Neutrophil (primary cell): ENCODE measurements at regions not wholly inside any gene's neighbourhood (a gene's known extent, or its start where the extent isn't known, plus 50 kb on each side); places are given as distances from the start of the nearest gene placed in this dataset.

Experiments
- H3K27ac ChIP-seq: fragments of 200-600 bp; sonication (generic); 2 replicates; pipeline ENCODE4 v1.5.1; 2016; ENCODE audit warnings: mild to moderate bottlenecking, moderate library complexity
- H3K27me3 ChIP-seq: fragments of 200-600 bp; sonication (generic); 2 replicates; pipeline ENCODE4 v1.6.0; 2016; ENCODE audit warnings: mild to moderate bottlenecking
- H3K36me3 ChIP-seq: fragments of 200-600 bp; sonication (generic); 2 replicates; pipeline ENCODE4 v1.5.1; 2017
- H3K4me1 ChIP-seq, 2 experiments: fragments of 200-600 bp in 1 of 2; sonication (generic) in 1 of 2; 1 replicate in 1 of 2; 2 replicates in 1 of 2; pipeline versions ENCODE4 v1.5.1 to v1.6.1; 2013 to 2016; ENCODE audit warnings: low read depth in 1 of 2, low read length in 1 of 2, mild to moderate bottlenecking in 1 of 2, moderate library complexity in 1 of 2; ENCODE audit not compliant: control insufficient read depth in 1 of 2, insufficient read depth in 1 of 2
- H3K4me3 ChIP-seq, 2 experiments: fragments of 200-600 bp in 1 of 2; sonication (generic) in 1 of 2; 1 replicate in 1 of 2; 2 replicates in 1 of 2; pipeline ENCODE4 v1.5.1; 2013 to 2016; ENCODE audit warnings: low read depth in 1 of 2, low read length in 1 of 2, mild to moderate bottlenecking in 1 of 2, moderate library complexity in 1 of 2
- H3K9me3 ChIP-seq: fragments of 200-600 bp; sonication (generic); 2 replicates; pipeline ENCODE4 v1.5.1; 2016
- CTCF ChIP-seq: fragments of 200-600 bp; sonication (generic); IDR thresholded peaks from 2 replicates; pipeline ENCODE4 v1.5.1; 2016; ENCODE audit warnings: antibody characterized with exemption

GRCh38 chr1:5623399-5623798 lies 368.8 kb downstream of the NPHP4 start:
- no peaks in the 10 kb centered on the region for H3K4me1 ChIP-seq
- no peak overlapping the region for H3K4me3 ChIP-seq
- peaks cover 14% of the 10 kb centered on the region for H3K27me3 ChIP-seq
- no peak overlapping the region for H3K27ac ChIP-seq
- H3K36me3 ChIP-seq = no peaks in the 10 kb centered on the region
- H3K9me3 ChIP-seq = no peaks in the 10 kb centered on the region
- TF ChIP-seq CTCF = no peak

GRCh38 chr1:5622412-5622811 lies 369.8 kb downstream of the NPHP4 start:
- no peak for TF ChIP-seq CTCF
- Histone ChIP-seq H3K9me3 (no peaks in the 10 kb centered on the region), H3K27ac (no peak overlapping the region)

GRCh38 chr1:5621692-5622091 lies 370.5 kb downstream of the NPHP4 start:
- peaks cover 27% of the 10 kb centered on the region for H3K27me3 ChIP-seq
- no peaks in the 10 kb centered on the region for H3K9me3 ChIP-seq
- no peak for TF ChIP-seq CTCF
- no peaks in the 10 kb centered on the region for H3K4me1 ChIP-seq
- H3K4me3 ChIP-seq = no peak overlapping the region
- H3K36me3 ChIP-seq = no peaks in the 10 kb centered on the region
- no peak overlapping the region for H3K27ac ChIP-seq

More at GRCh38 chr1:5622412-5622811, 369.8 kb downstream of the NPHP4 start:
- Histone ChIP-seq H3K27me3 (peaks cover 21% of the 10 kb centered on the region), H3K36me3 (no peaks in the 10 kb centered on the region), H3K4me1 (no peaks in the 10 kb centered on the region), H3K4me3 (no peak overlapping the region)

GRCh38 chr1:5620997-5621396 lies 371.2 kb downstream of the NPHP4 start:
- Histone ChIP-seq H3K4me3 (no peak overlapping the region), H3K27ac (no peak overlapping the region), H3K36me3 (no peaks in the 10 kb centered on the region), H3K4me1 (no peaks in the 10 kb centered on the region), H3K9me3 (no peaks in the 10 kb centered on the region), H3K27me3 (peaks cover 27% of the 10 kb centered on the region)
- no peak for TF ChIP-seq CTCF

- H3K27me3 ChIP-seq = peaks cover 27% of the 10 kb centered on the region
- no peaks in the 10 kb centered on the region for H3K9me3 ChIP-seq
- no peak overlapping the region for H3K4me3 ChIP-seq
- no peaks in the 10 kb centered on the region for H3K4me1 ChIP-seq
- H3K27ac ChIP-seq = no peak overlapping the region
- TF ChIP-seq CTCF = no peak
- H3K36me3 ChIP-seq = no peaks in the 10 kb centered on the region
These were observed 371.8 kb downstream of the NPHP4 start for GRCh38 chr1:5620418-5620817.

GRCh38 chr1:5619469-5619868 lies 372.8 kb downstream of the NPHP4 start:
- no peak overlapping the region for H3K27ac ChIP-seq
- H3K4me1 ChIP-seq = no peaks in the 10 kb centered on the region
- H3K27me3 ChIP-seq = peaks cover 24% of the 10 kb centered on the region
- no peaks in the 10 kb centered on the region for H3K9me3 ChIP-seq
- TF ChIP-seq CTCF = no peak
- H3K4me3 ChIP-seq = no peak overlapping the region
- H3K36me3 ChIP-seq = no peaks in the 10 kb centered on the region
